Right renal cortex interstitium (tissue), 3 donors: ENCODE measurements at regions not wholly inside any gene's neighbourhood (a gene's known extent, or its start where the extent isn't known, plus 50 kb on each side); places are given as distances from the start of the nearest gene placed in this dataset.

Experiments used
- DNase-seq, 3 donors: peaks; one replicate each; pipeline ENCODE4 v3.0.0-alpha.2; 2013; ENCODE audit warnings: low read depth in 3 of 3, low spot score in 2 of 3

- peak in 1 of 3 donors; percentile 19 for DNase-seq
These were observed 269.8 kb upstream of the ID2 start for GRCh38 chr2:8412082-8412481.

- peak in 2 of 3 donors; percentile 10 to 17 for DNase-seq
These were observed 269.3 kb upstream of the ID2 start for GRCh38 chr2:8412586-8412985.

- DNase-seq: no peak
These were observed 268.2 kb upstream of the ID2 start for GRCh38 chr2:8413589-8414135.

GRCh38 chr2:8414946-8415879 lies 266.6 kb upstream of the ID2 start:
- DNase-seq: no peak

GRCh38 chr2:8416001-8416571 lies 265.8 kb upstream of the ID2 start:
- DNase-seq: no peak

GRCh38 chr2:8416849-8417832 lies 264.7 kb upstream of the ID2 start:
- DNase-seq: no peak

GRCh38 chr2:8418721-8419120 lies 263.1 kb upstream of the ID2 start:
- DNase-seq: no peak

- DNase-seq: no peak
These were observed 260.0 kb upstream of the ID2 start for GRCh38 chr2:8421658-8422449.

GRCh38 chr2:8422450-8422800 lies 259.4 kb upstream of the ID2 start:
- DNase-seq: no peak

- DNase-seq: no peak
These were observed 256.6 kb upstream of the ID2 start for GRCh38 chr2:8424997-8425900.

- DNase-seq: no peak
These were observed 255.3 kb upstream of the ID2 start for GRCh38 chr2:8426550-8426949.

GRCh38 chr2:8427211-8427610 lies 254.6 kb upstream of the ID2 start:
- DNase-seq: no peak

GRCh38 chr2:8430628-8431027 lies 251.2 kb upstream of the ID2 start:
- no peak for DNase-seq

- DNase-seq: no peak
These were observed 250.3 kb upstream of the ID2 start for GRCh38 chr2:8431446-8432125.

- no peak for DNase-seq
These were observed 249.0 kb upstream of the ID2 start for GRCh38 chr2:8432706-8433336.

GRCh38 chr2:8433390-8433789 lies 248.5 kb upstream of the ID2 start:
- DNase-seq: no peak

GRCh38 chr2:8435608-8436007 lies 246.2 kb upstream of the ID2 start:
- no peak for DNase-seq

GRCh38 chr2:8436585-8436984 lies 245.3 kb upstream of the ID2 start:
- no peak for DNase-seq
